Ovary (tissue), 3 donors: ENCODE measurements at regions not wholly inside any gene's neighbourhood (a gene's known extent, or its start where the extent isn't known, plus 50 kb on each side); places are given as distances from the start of the nearest gene placed in this dataset.

ENCODE experiments used
- POLR2A ChIP-seq: fragments of 450-650 bp; IDR thresholded peaks from one replicate; pipeline ENCODE4 v1.6.1; 2017; ENCODE audit warnings: antibody characterized with exemption, mild to moderate bottlenecking, moderate library complexity
- TF ChIP-seq, protein P1 (sequence below), 3 donors: fragments of 450-650 bp in 2 of 3; fragments of 200-600 bp in 1 of 3; IDR thresholded peaks; one replicate each; pipeline versions ENCODE4 v1.5.1 to v1.8.0; 2016 to 2022; ENCODE audit warnings: antibody characterized with exemption in 3 of 3, mild to moderate bottlenecking in 1 of 3
- donor health status: DM: no; HTN: no; CAD: no.

DNA sequence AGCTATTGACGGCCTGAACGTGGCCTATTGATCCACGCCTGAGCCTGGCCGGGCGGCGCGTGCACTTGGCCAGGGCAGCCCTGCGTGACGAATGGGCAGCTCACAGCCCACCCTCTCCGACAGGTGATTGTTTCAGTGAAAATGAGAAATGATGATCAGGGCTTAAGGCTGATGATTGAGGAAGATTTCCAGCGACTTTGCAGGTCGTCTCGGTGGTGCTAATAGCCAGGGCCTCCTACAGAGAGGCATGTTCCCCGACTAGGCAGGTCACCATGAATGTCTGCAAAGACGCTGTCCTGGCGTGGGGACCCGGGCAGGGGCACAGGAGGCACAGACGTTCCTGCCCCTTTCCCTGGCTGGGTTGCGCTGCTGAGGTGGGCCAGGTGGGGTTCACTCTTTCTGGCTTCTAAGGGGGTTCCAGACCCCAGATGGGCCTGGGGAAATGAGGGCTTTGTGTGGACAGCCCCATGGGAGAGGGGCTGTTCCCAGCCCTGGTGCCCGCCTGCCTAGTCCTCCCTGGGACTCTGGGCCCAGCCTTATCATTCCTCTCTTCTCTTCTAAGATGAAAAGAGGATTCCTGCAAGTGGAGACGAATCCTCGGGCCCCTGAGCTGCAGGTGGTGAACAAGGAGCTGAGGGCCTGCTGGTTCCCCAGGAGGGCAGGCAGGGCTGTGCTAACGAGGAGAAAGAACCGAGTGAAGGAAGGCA, 157.4 kb downstream of the KIF26A start:
- TF ChIP-seq, protein P1, sequence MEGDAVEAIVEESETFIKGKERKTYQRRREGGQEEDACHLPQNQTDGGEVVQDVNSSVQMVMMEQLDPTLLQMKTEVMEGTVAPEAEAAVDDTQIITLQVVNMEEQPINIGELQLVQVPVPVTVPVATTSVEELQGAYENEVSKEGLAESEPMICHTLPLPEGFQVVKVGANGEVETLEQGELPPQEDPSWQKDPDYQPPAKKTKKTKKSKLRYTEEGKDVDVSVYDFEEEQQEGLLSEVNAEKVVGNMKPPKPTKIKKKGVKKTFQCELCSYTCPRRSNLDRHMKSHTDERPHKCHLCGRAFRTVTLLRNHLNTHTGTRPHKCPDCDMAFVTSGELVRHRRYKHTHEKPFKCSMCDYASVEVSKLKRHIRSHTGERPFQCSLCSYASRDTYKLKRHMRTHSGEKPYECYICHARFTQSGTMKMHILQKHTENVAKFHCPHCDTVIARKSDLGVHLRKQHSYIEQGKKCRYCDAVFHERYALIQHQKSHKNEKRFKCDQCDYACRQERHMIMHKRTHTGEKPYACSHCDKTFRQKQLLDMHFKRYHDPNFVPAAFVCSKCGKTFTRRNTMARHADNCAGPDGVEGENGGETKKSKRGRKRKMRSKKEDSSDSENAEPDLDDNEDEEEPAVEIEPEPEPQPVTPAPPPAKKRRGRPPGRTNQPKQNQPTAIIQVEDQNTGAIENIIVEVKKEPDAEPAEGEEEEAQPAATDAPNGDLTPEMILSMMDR (IDR thresholded peaks at IDR 0.05), result no peak
- no peak for TF ChIP-seq POLR2A
